ENCODE measurements at regions not wholly inside any gene's neighbourhood (a gene's known extent, or its start where the extent isn't known, plus 50 kb on each side); places are given as distances from the start of the nearest gene placed in this dataset.

GRCh38 chr6:167736486-167737204 lies 90.1 kb upstream of the AFDN start:
- Histone ChIP-seq H3K9me3 (ENCODE audit: severe bottlenecking) (no peaks in the 10 kb centered on the region), H3K4me1 (ENCODE audit: insufficient read depth, poor library complexity, severe bottlenecking) (no peaks in the 10 kb centered on the region), H3K27ac (ENCODE audit: poor library complexity, severe bottlenecking) (no peak overlapping the region), H3K4me3 (ENCODE audit: severe bottlenecking) (no peak overlapping the region), H3K27me3 (ENCODE audit: insufficient read depth, poor library complexity, severe bottlenecking) (no peaks in the 10 kb centered on the region), H3K36me3 (ENCODE audit: low read depth) (no peaks in the 10 kb centered on the region)
- no peak for TF ChIP-seq CTCF (IDR thresholded peaks at IDR 0.05; ENCODE audit: poor library complexity, severe bottlenecking)
- no peak; the same call in 2 of the 3 replicates for ATAC-seq (ENCODE audit: low read depth)
- DNase-seq (ENCODE audit: low spot score) = no peak

GRCh38 chr6:167737205-167737830 lies 89.4 kb upstream of the AFDN start:
- H3K27ac ChIP-seq (ENCODE audit: poor library complexity, severe bottlenecking) = no peak overlapping the region
- H3K4me3 ChIP-seq (ENCODE audit: severe bottlenecking) = no peak overlapping the region
- DNase-seq (ENCODE audit: low spot score) (no peak), ATAC-seq (ENCODE audit: low read depth) (no peak)
- no peaks in the 10 kb centered on the region for H3K36me3 ChIP-seq (ENCODE audit: low read depth)
- no peaks in the 10 kb centered on the region for H3K9me3 ChIP-seq (ENCODE audit: severe bottlenecking)
- H3K4me1 ChIP-seq (ENCODE audit: insufficient read depth, poor library complexity, severe bottlenecking) = no peaks in the 10 kb centered on the region
- TF ChIP-seq CTCF (IDR thresholded peaks at IDR 0.05; ENCODE audit: poor library complexity, severe bottlenecking) = no peak
- H3K27me3 ChIP-seq (ENCODE audit: insufficient read depth, poor library complexity, severe bottlenecking) = no peaks in the 10 kb centered on the region

GRCh38 chr6:167738386-167738785 lies 88.3 kb upstream of the AFDN start:
- ATAC-seq (ENCODE audit: low read depth) (no peak), DNase-seq (ENCODE audit: low spot score) (no peak)
- Histone ChIP-seq H3K36me3 (ENCODE audit: low read depth) (no peaks in the 10 kb centered on the region), H3K4me3 (ENCODE audit: severe bottlenecking) (no peak overlapping the region), H3K27ac (ENCODE audit: poor library complexity, severe bottlenecking) (no peak overlapping the region), H3K4me1 (ENCODE audit: insufficient read depth, poor library complexity, severe bottlenecking) (no peaks in the 10 kb centered on the region), H3K9me3 (ENCODE audit: severe bottlenecking) (no peaks in the 10 kb centered on the region), H3K27me3 (ENCODE audit: insufficient read depth, poor library complexity, severe bottlenecking) (no peaks in the 10 kb centered on the region)
- TF ChIP-seq CTCF (IDR thresholded peaks at IDR 0.05; ENCODE audit: poor library complexity, severe bottlenecking) = no peak

- no peak for DNase-seq (ENCODE audit: low spot score)
- no peak for ATAC-seq (ENCODE audit: low read depth)
- Histone ChIP-seq H3K27ac (ENCODE audit: poor library complexity, severe bottlenecking) (no peak overlapping the region), H3K4me1 (ENCODE audit: insufficient read depth, poor library complexity, severe bottlenecking) (no peaks in the 10 kb centered on the region), H3K36me3 (ENCODE audit: low read depth) (no peaks in the 10 kb centered on the region), H3K9me3 (ENCODE audit: severe bottlenecking) (no peaks in the 10 kb centered on the region), H3K4me3 (ENCODE audit: severe bottlenecking) (no peak overlapping the region), H3K27me3 (ENCODE audit: insufficient read depth, poor library complexity, severe bottlenecking) (no peaks in the 10 kb centered on the region)
- TF ChIP-seq CTCF (IDR thresholded peaks at IDR 0.05; ENCODE audit: poor library complexity, severe bottlenecking) = no peak
These were observed 86.8 kb upstream of the AFDN start for GRCh38 chr6:167739721-167740475.
